ENCODE measurements at regions not wholly inside any gene's neighbourhood (a gene's known extent, or its start where the extent isn't known, plus 50 kb on each side); places are given as distances from the start of the nearest gene placed in this dataset.

GRCh38 chr5:96577909-96578308 is 84.3 kb upstream of the CAST start:
- TF ChIP-seq CTCF (conservative IDR thresholded peaks at IDR 0.05) (no peak), EZH2 (IDR thresholded peaks at IDR 0.05; ENCODE audit: low read depth) (no peak)

All from PC-9 (cell line).